Pons (tissue), 1 donor: ENCODE measurements at regions not wholly inside any gene's neighbourhood (a gene's known extent, or its start where the extent isn't known, plus 50 kb on each side); places are given as distances from the start of the nearest gene placed in this dataset.
A peak's percentile ranks its signal among the peaks of the same experiment; 100 is the strongest.

Experiments used
- DNase-seq: peaks from one replicate; pipeline ENCODE4 v3.0.0-alpha.2; 2016; ENCODE audit warnings: low spot score

GRCh38 chr9:75616052-75616451 lies 274.4 kb upstream of the PCSK5 start:
- DNase-seq: no peak

- DNase-seq: no peak
Measured at GRCh38 chr9:75616841-75617566, 273.5 kb upstream of the PCSK5 start.

DNA sequence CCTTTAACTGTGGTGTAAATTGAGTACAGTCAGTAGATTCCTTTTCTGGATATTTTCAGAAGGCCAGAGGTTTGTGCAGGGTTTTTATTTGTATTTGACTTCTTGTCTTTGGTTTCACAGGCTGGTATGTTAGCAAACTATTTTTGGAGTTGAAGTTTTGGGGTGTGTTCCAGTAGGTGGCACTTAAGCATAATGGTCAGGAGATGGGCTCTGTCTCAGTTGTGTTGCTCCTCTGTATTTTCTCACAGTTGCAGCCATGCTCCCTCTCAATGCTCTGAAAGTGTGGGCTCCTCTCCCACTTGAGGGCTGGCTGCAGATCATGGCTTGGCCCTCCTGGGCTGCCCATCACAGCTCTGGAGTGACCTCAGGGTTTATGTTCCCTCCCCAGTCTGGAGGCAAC lies 267.0 kb upstream of the PCSK5 start:
- no peak for DNase-seq

DNA sequence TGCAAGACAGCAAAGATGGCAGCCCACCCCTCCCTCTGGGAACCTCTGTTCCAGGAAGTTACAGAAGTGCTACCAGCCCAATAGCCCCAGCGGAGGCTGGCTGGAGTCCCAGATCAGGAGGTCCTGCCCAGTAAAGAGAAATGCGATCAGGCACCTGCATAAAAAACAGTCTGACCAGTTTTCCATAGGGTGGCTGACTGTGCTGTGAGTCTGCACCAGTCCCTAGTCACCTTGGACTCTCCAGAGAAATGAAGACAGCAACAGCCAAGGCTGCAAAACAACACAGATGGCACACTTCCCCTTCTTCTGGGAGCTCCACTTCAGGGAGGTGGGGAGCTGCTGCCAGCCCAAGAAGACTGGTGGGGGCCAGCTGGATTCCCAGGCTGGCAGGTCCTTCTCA lies 265.5 kb upstream of the PCSK5 start:
- DNase-seq: peak; percentile 15

GRCh38 chr9:75626860-75627259 lies 263.6 kb upstream of the PCSK5 start:
- no peak for DNase-seq

DNA sequence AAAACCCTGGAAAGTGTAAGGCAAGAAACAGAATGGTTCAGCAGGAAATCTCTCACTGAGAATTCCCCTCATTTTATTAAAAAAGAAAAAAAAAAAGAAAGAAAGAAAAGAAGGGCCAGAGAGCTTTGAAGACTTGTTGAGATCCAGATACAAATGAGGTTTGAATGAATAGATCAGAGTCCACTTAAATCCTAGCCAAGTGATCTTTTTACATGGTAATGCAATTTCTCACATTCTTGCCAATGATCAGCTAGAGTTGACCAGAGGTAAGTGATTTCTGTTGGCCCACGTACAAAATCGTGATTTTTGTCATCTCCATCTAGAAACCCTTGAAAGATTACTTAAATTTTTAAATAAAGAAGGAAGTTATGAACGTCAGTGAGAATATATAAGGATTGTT lies 261.5 kb upstream of the PCSK5 start:
- DNase-seq: no peak

DNA sequence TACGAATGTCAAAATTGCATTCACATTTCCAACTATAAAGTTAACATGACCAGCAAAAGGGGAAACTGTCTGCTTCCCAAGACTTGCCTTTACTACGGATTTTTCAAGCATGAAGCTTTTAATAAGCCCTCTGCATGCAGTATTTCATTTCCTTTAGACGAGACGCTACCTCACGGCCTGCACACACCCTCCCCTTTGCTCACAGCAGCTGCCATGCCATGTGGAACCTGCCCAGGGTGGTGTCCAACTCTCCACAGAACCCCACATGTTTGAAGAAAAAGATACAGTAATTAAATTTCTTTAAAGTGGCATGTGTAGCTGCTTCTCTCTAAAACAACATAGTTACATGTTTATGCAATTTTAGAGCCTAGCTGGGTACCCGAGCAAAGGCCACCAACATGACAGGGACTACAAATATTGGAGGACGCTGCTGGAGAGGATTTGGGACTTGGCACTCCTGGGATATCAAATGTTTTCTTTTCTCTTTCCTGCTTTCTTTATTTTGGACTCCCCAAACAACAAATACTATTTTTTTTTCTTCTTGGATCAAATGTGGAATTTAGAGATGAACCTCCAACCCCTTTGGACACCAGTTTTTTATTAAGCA lies 256.9 kb upstream of the PCSK5 start:
- no peak for DNase-seq

DNA sequence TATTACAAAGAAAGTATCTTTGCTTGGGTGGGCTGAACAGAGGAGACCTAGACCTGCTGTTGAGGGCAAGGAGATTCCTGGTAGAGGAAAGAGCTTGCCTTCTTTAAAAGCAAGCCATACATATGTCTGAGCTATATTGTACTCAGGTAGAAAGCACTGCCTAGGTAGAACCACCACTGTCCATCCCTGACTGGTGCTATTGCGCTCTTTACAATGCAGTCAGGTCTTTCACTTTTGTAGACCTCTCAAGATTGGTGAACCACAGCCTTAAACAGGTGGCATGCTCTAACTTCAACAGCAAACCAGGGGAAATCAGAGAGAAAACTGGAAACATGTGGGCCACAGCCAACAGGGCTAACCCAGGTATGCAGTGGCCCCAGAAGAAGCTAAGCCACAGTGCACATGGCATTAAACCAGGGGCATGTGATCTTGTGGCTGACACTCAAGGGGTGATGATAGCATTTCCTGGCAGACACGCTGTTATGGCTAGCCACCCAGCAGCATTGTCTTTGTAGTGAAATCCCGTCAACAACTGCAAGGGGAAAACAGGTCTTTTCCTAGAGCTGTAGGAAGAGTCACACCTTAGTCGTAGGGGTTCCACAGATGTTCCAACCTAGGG lies 253.9 kb upstream of the PCSK5 start:
- DNase-seq: no peak

DNA sequence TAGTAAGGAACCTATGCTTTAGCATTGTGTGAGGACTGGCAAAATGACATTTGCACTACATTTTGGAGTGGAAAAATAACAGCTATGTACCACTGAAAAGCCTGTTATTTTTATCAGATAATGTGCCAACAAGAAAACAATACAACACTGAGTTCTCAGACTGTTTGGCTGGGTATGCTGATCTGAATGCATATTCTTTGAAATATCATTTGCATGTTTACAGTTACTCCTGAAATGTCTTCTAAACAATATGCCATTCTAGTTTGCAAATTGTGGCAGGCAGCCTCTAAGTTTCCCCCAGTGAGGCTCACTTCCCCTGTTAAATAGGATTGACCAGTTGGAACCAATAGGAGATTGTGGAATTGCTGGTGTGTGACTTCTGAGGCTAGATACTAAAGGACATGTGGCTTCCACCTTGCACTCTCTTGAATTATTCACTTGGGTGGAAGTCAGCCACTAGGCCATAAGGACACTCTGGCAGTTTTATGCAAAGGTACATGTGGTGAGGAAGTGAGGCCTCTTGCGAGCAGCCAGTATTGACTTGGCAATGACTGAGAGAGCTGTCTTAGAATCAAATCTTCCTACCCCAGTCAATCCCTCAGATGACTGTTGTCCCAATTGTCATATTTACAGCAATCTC lies 250.4 kb upstream of the PCSK5 start:
- no peak for DNase-seq

- no peak for DNase-seq
Measured at GRCh38 chr9:75642522-75642921, 248.0 kb upstream of the PCSK5 start.

DNA sequence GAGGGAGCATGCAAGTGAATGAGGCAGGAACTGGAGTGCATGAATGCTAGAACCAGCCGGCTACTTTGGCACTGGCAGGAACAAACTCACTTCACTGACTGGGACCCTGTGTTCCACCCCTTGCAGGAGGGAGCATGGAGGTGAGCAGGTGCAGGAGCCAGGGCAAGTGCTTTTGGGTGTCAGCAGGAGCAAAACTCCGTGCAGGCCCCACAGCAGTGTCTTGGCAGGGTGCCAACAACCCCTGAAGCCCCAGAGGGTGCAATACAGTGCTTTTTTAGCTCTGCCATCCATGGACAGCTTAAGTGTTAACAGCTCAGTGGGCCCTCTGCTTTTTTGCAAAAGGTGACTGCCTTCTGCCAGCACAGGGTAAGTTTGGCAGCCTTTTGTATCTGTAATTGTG lies 245.8 kb upstream of the PCSK5 start:
- DNase-seq: no peak

GRCh38 chr9:75648034-75648433 lies 242.4 kb upstream of the PCSK5 start:
- DNase-seq: no peak

DNA sequence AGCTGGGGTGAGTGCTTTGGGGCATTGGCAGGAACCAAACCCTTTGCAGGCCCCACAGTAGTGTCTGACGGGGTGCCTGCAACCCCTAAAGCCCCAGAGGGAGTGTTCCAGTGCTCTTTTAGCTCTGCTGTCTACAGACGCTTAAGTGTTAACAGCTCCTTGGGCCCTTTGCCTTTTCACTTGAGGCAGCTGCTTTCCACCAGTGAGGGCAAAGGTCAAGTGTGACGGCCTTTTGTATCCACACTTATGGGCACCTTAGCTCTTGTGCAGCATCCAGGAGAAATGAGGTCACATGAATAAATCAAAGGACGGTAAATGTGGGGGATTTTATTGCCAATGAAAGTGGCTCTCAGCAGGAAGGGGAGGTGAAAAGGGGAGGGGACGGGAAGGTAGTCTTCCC lies 241.4 kb upstream of the PCSK5 start:
- DNase-seq: no peak

- no peak for DNase-seq
Measured at GRCh38 chr9:75651709-75652108, 238.8 kb upstream of the PCSK5 start.

GRCh38 chr9:75653335-75653734 lies 237.1 kb upstream of the PCSK5 start:
- no peak for DNase-seq

DNA sequence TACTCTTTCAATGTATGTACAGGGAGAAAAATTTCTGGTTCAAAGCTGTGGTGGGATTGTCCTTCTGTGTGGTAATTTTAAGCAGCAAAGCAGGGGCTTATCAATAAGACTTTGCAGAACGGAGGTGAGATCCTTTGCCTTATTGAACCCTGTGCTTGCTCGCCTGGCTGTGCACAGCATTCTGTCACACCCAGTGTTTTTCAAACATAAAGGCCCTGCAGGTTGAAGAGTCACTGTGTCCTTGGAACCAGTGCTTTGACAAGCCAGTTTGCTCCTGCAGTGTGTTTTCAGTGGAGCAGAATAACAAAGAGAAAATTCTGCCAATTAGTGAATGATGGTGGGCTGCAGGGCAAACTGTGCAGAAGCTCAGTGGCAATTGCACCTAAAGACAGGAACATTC lies 236.7 kb upstream of the PCSK5 start:
- no peak for DNase-seq

DNA sequence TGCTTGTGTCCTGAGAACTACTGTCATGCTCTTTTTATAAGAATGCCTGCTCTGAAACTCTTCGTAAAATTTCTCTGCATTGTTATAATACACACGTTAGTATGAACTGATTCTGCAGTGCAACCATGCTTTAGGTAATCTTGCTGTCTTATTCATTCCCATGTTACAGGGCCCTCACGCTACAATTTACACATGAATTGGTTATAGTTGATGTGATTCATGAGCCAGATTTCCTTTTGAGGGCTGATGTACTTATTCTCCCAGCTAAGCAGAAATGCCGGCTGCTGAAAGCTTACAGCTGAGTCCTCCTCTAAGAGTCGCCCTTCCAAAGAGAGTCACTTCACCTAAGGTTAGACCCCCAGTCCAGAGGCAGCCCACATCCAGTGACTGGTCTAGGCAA lies 233.5 kb upstream of the PCSK5 start:
- no peak for DNase-seq

GRCh38 chr9:75658301-75658905 lies 232.1 kb upstream of the PCSK5 start:
- no peak for DNase-seq

GRCh38 chr9:75664597-75664996 lies 225.9 kb upstream of the PCSK5 start:
- no peak for DNase-seq

DNA sequence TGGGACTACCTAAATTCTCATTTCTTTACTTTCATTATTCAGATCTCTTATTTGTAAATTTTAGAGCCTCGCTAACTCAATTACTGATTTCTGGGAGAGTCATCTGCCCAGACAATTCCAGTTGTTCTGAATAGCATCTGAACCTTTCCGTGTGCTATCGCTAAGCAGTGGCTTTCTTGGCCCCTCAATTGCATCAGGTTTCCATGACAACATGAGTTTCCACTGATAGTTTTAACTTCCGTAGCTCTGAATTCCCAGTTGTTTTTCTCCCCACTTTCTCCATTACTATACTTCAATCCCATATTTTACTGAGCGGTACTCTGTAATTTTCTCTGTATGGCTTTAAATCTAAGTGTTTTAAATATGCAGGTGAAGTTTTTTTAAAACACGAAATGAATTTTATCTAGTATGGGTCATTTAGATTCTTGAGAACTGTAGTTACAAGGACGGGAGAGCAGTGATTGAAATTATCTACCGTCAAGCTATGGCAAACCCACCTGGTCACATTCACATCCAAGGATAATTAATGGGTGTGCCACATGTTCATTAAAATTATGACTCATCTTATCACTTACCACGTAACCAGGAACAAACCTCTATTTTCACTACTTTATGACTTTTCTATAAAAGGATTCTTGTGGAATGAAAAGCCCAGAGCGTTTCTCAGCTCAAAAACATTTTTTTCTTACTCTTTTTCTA lies 223.5 kb upstream of the PCSK5 start:
- DNase-seq: no peak

GRCh38 chr9:75669721-75670120 lies 220.8 kb upstream of the PCSK5 start:
- no peak for DNase-seq

DNA sequence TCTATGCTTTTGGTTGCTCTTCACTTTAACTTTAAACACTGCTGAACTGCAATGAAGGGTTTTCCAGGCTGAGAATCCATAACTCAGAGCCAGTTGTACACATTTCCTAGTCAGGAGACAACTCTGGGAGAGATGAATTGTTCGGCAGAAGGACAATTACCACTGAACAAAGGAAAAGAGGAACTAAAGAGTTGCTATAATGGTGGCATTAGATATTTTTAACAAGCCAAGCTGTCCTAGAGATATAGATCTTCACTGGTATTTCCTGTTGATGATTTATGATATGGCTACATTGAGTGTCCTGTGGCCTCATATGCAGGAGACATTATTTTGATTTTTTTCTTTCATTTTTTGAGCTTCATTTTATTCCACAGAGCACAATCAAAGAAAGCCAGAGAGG lies 219.1 kb upstream of the PCSK5 start:
- no peak for DNase-seq
